NCI-H82 treated with DMSO at 0.1 percent for 48 hours (cell line): ENCODE measurements at regions not wholly inside any gene's neighbourhood (a gene's known extent, or its start where the extent isn't known, plus 50 kb on each side); places are given as distances from the start of the nearest gene placed in this dataset.
"Not testable (repeated sequence)": the region's sequence is repeated elsewhere in the genome, so short reads cannot be mapped to it uniquely, and the experiment has no call there.

Experiments used
- DNase-seq: peaks from one replicate; lab custom pipeline; 2025; ENCODE audit not compliant: unreplicated experiment; lab: John Stamatoyannopoulos, UW

- no peak for DNase-seq
Measured at GRCh38 chr13:50722440-50723125, 120.9 kb downstream of the DLEU7 start.

DNA sequence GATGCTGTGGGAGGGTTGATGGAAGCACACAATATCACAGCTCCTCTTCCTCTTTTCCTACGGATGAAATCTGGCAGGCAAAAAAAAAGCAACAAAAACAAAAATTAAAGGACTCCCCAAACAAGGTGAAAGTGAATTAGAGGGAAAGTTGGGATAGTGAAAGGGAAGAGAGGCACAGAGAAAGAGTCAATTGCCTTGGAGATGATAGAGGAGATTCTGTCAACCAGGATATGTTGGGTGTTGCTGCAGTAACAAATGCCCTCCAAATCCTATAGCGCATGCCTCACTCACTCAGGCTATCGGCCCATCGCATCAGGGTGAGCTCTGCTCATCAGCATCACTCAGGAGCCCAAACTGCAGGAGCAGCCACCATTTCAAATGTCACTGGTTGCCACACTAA is 119.1 kb downstream of the DLEU7 start:
- no peak for DNase-seq

DNA sequence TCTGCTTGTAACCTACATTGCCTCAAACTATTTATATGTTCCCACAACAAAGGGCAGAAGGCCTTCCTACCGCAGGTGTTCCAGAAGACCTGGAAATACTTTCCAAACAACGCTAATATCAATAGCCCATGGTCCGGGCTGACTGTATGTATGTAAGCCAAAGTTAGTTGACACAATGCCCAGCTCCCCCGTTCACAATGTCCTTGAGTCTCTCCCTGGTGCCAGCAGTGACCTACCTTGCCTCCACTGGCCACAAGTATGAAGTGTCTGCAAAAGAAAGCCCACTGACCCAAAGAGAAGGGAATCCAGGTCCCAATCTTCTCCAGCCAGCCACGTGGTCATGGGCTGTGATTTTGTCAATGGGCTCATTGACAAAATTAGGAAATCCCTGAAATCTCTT is 118.6 kb downstream of the DLEU7 start:
- no peak for DNase-seq

DNA sequence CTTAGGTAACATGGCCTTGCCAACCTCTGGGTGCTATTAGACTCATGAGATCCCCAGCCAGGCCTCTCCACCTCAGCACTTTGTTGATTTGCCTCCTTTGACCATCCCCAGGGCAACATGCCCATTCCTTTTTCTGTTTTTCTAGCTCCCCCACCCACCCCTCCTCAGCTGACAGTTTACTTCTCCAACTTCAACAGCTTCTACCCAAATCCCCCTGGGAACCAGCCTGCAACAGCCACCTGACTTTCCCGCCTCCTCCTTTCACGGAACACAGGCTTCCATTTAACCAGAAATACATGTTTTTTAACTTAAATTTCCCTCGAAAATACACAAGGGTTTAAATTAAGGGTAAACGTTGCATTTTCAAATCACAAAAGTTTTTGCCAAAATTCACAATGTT is 117.3 kb downstream of the DLEU7 start:
- no peak for DNase-seq

GRCh38 chr13:50729177-50729576 is 114.3 kb downstream of the DLEU7 start:
- DNase-seq: no peak

- no peak for DNase-seq
Measured at GRCh38 chr13:50730496-50731351, 112.8 kb downstream of the DLEU7 start.

GRCh38 chr13:50731400-50731799 is 112.1 kb downstream of the DLEU7 start:
- no peak for DNase-seq

- no peak for DNase-seq
Measured at GRCh38 chr13:50732712-50733111, 110.8 kb downstream of the DLEU7 start.

GRCh38 chr13:50733392-50733791 is 110.1 kb downstream of the DLEU7 start:
- DNase-seq: no peak

DNA sequence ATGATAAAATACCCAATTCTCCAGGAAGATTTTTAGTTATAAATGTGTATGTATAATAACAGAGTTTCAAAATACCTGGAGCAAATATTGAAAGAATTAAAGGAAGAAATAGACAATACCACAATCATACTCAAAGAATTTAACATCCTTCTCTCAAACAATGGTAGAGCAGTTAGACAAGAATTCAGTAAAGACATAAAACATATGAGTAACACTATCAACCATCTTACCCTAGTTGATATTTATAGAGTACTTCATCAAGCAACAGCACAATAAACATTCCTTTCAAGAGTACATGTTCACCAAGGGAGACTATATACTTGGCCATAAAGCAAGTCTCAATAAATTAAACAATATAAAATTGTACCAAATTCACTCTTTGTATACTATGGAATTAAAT is 108.4 kb downstream of the DLEU7 start:
- DNase-seq: no peak

GRCh38 chr13:50740052-50740741 is 103.3 kb downstream of the DLEU7 start:
- no peak for DNase-seq

DNA sequence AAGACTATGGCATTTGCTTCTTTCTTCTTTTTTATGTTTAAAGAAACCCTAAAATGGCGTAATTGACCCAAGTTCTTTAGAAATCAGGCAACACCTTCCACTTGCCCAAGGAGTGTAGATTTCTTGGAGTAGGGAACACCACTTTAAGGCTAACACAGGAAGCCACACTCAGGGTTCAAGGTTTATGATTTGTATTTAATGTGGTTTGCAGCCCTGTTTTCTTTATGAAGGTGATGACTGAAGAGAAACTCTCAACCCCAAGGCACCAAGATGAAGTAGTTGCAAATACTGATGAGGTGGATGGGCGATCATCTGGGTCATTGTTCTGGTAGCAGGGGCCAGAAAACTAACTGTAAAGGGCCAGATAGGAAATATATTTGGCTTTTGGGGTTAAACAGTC is 101.1 kb downstream of the DLEU7 start:
- no peak for DNase-seq

GRCh38 chr13:50742968-50743367 is 100.5 kb downstream of the DLEU7 start:
- DNase-seq: no peak

DNA sequence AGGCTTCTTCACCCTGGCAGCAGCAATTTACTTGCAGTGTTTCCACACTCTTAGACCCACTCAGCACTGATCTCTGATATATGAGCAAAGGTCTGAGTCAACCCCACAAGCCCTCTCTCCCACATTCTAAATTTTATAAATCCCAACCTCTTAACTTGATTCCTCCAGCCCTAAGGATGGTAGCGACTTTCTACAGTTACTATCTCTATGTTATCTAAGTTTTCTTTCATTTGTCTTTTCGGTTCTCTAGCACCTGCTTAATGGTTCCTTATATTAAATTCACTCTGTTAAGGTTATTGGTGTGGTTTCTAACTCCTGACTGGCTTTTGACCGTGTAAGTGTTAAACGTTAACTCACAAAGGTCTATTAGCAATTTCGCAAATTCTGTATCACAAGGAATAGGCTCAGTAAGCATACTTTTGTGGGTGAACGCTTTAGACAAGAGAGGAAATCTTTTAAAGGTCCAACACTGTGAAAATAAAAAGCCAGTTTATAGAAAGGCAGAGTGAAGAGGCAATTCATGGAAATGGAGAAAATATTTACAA is 99.3 kb downstream of the DLEU7 start:
- no peak for DNase-seq

DNA sequence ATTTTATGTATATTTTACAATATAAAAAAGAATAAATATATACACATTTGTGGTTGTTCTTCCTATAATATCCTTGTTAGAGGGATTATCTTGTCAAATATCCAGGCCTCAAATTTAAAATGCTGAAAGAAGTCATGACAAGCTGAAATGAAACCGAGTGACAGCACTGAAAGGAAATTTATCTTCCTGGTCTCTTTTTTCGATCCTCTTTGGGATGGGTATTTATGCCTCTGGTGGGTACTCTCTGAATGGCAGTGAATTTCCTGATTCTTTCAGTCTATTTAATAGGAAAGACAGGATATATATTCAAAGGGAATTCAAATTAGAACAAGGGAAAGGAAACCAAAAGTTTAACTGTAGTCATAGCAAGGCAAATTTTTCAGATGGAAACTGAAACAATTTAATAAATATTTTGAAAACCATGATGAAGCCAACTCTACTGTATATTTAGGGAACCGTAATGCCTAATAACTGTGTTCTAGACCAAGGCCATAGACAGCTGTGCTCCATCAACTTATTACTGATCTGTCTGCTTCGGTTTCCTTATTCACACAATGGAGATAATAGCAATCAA is 97.9 kb downstream of the DLEU7 start:
- DNase-seq: no peak

DNA sequence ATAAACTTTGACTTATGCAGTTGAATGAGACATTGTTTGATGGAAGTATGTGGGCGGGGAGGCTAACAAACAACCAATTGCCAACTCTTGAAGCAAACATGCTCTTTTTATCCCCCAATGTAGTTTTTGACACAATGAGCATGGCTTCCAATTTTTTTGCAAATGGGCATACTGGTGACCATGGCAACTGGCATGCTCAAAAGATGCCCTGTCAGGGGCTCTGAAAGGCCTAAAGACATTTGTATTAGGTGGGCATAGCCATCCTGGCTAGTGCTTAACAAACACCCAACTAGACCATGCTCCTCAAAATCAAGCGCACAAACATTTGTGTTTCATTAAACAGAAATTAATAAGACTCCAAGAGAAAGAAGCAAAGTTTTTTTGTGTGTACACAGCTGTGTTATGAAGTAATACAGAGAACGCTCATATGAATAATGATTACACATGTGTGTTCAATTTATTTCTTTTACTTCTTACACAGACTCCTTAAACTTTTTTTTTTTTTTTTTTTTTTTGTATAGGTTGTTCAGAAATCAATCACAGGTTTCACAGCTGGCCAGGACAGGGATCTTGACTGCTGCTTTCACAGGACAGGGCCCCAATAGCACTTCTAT is 95.6 kb downstream of the DLEU7 start:
- no peak for DNase-seq

DNA sequence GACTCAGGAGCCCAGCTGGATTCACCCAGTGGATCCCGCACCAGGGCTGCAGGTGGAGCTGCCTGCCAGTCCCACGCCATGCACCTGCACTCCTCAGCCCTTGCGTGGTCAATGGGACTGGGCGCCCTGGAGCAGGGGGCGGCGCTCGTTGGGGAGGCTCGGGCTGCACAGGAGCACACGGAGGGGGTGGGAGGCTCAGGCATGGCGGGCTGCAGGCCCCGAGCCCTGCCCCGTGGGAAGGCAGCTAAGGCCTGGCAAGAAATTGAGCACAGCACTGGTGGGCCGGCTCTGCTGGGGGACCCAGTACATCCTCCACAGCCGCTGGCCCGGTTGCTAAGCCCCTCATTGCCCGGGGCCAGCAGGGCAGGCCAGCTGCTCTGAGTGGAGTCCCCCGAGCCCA is 90.3 kb downstream of the DLEU7 start:
- DNase-seq: not testable (repeated sequence)

- not testable (repeated sequence) for DNase-seq
Measured at GRCh38 chr13:50755862-50756685, 87.4 kb downstream of the DLEU7 start.

GRCh38 chr13:50757008-50757407 is 86.5 kb downstream of the DLEU7 start:
- no peak for DNase-seq

DNA sequence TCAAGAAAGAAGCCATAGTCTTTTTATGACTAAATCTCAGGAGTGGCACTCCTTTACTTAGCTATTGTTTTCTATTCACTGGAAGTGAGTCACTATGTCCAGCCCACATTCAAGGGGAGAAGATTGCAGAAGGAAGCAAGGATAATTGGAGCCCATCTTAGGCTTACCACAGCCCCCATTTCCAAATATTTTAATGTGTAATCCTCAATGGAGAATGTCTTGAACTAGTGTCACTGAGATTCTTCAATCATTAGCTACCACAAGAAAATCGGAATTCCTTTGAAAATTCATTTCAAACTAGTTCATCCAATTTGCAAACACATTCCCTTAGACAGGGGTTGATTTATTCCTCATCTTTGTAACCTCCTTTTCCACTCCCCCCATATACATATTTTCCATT is 84.7 kb downstream of the DLEU7 start:
- DNase-seq: no peak
